Gastrocnemius medialis (tissue), 4 donors: ENCODE measurements at regions not wholly inside any gene's neighbourhood (a gene's known extent, or its start where the extent isn't known, plus 50 kb on each side); places are given as distances from the start of the nearest gene placed in this dataset.

Experiments used
- ATAC-seq, 2 donors: fragments of 150-250 bp; one replicate each; pipeline ENCODE4 v1.9.1; 2016
- DNase-seq, 2 donors: peaks; one replicate each; pipeline ENCODE4 v3.0.0-alpha.2; 2019
- H3K27ac ChIP-seq, 4 donors: fragments of 200-600 bp; sonication (generic); 1 replicate in 1 of 4; 2 replicates in 3 of 4; pipeline ENCODE4 v1.5.1; 2016 to 2018; ENCODE audit warnings: mild to moderate bottlenecking in 2 of 4, moderate library complexity in 1 of 4
- H3K27me3 ChIP-seq, 3 donors: fragments of 200-600 bp; sonication (generic) in 2 of 3; 1 replicate in 1 of 3; 2 replicates in 2 of 3; pipeline versions ENCODE4 v1.5.1 to v1.6.0; 2016 to 2019; ENCODE audit warnings: mild to moderate bottlenecking in 1 of 3, moderate library complexity in 1 of 3
- H3K36me3 ChIP-seq, 2 donors: fragments of 200-600 bp; sonication (generic) in 1 of 2; one replicate each; pipeline ENCODE4 v1.5.1; 2017 to 2018
- H3K4me1 ChIP-seq, 2 donors: fragments of 200-600 bp; sonication (generic) in 1 of 2; one replicate each; pipeline ENCODE4 v1.5.1; 2016 to 2017; ENCODE audit warnings: mild to moderate bottlenecking in 2 of 2
- H3K4me3 ChIP-seq, 4 donors: fragments of 200-600 bp; sonication (generic) in 3 of 4; 1 replicate in 1 of 4; 2 replicates in 3 of 4; pipeline ENCODE4 v1.5.1; 2016 to 2019; ENCODE audit warnings: mild to moderate bottlenecking in 2 of 4
- H3K9me3 ChIP-seq, 3 donors: fragments of 200-600 bp; sonication (generic) in 2 of 3; 1 replicate in 1 of 3; 2 replicates in 2 of 3; pipeline ENCODE4 v1.5.1; 2016 to 2019
- POLR2A ChIP-seq, 2 donors: fragments of 450-650 bp; IDR thresholded peaks; one replicate each; pipeline ENCODE4 v1.6.1; 2017; ENCODE audit warnings: antibody characterized with exemption in 2 of 2, mild to moderate bottlenecking in 2 of 2, moderate library complexity in 2 of 2
- in situ Hi-C, 4 donors: fragments of 200-750 bp; cut with MboI; loops; one replicate each; pipeline versions ENCODE4 v1.15.0 to v1.8.0; 2017; ENCODE audit warnings: low sequenced_read_pairs in 4 of 4
- intact Hi-C: fragments of 100-400 bp; cut with DNase I; formaldehyde crosslinking; loops from one replicate; pipeline ENCODE4 v1.15.1; 2023; ENCODE audit warnings: low total_unique reads
- TF ChIP-seq, protein P1 (sequence below), 5 experiments: fragments of 450-650 bp in 3 of 5; fragments of 200-600 bp in 2 of 5; sonication (generic) in 2 of 5; IDR thresholded peaks in 4 of 5; conservative IDR thresholded peaks in 1 of 5; 1 replicate in 4 of 5; 2 replicates in 1 of 5; pipeline ENCODE4 v1.5.1; 2016 to 2019; ENCODE audit warnings: antibody characterized with exemption in 5 of 5, mild to moderate bottlenecking in 3 of 5, moderate library complexity in 3 of 5

DNA sequence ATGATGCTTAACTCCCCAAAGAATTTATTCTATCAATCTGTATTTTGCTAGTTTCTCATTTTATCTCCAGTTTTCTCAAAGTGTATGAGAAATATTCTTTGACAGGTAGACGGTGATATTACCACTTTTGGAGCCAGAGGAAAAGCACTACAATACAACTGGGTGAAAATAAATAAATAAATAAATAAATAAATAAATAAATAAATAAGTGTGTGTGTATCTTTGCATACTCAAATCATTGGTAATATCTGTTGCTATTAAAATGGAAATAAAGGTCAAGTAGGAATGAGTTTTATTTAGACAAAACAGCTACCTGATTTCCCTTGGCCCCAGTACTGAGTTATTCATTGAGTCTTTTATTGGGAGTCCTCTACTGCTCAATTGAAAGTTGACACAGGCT lies 114.3 kb downstream of the RBMX2 start:
- Histone ChIP-seq H3K27ac (no peak overlapping the region), H3K27me3 (no peaks in the 10 kb centered on the region), H3K4me1 (no peaks in the 10 kb centered on the region), H3K4me3 (no peak overlapping the region), H3K36me3 (no peaks in the 10 kb centered on the region), H3K9me3 (no peaks in the 10 kb centered on the region)
- DNase-seq (no peak), ATAC-seq (no peak)
- TF ChIP-seq POLR2A (IDR thresholded peaks at IDR 0.05), result no peak
- TF ChIP-seq, protein P1, sequence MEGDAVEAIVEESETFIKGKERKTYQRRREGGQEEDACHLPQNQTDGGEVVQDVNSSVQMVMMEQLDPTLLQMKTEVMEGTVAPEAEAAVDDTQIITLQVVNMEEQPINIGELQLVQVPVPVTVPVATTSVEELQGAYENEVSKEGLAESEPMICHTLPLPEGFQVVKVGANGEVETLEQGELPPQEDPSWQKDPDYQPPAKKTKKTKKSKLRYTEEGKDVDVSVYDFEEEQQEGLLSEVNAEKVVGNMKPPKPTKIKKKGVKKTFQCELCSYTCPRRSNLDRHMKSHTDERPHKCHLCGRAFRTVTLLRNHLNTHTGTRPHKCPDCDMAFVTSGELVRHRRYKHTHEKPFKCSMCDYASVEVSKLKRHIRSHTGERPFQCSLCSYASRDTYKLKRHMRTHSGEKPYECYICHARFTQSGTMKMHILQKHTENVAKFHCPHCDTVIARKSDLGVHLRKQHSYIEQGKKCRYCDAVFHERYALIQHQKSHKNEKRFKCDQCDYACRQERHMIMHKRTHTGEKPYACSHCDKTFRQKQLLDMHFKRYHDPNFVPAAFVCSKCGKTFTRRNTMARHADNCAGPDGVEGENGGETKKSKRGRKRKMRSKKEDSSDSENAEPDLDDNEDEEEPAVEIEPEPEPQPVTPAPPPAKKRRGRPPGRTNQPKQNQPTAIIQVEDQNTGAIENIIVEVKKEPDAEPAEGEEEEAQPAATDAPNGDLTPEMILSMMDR (IDR thresholded peaks at IDR 0.05 in 4 of 5, conservative IDR thresholded peaks at IDR 0.05 in 1 of 5), result no peak
- intact Hi-C loops, result no loop called here
- in situ Hi-C loops, result no loop called here

DNA sequence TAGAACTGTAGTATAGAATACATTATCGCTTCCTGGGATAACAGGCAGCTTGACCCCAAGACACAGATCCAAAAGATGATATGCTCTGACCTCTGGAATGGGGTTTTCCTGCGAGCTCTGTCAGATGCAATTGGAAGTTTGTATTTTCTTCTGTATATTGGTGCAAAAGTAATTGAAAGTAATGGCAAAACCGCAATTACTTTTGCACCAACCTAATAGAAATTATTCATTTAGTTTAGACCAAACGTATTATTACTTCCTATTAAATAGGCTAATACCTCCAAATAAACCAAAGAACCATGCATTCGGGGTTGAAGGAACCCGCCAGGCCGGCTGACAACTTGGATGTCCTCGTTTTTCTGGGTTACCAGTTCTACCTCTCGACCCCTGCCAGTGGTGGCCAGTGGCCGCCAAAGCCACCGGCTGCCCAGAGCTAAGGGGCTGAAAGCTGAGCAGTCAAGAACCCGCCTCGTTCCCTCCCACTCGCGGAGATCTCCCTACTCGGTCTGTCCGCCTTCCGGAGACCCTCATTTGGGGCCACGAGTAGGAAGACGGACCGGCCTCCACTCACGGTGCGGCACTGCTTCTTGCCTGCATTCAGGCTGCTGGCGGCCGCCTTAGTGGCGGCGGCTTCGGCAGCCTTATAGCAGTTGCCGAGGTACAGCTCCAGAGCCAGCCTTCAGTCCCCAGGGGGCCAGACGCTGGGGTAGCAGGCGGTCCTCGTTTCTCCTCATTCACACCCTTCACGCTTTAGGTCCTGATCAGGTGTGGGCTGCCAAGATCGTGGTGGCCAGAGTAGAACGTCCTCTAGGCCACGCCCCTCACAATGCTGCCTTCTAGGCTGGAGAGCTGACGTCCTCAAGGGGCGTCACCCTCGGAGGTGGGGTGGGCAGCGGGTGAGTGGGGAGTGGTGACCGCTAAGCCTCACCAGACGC lies 121.9 kb downstream of the RBMX2 start:
- intact Hi-C loops, result no loop called here
- DNase-seq (no peak), ATAC-seq (no peak)
- no peak for TF ChIP-seq POLR2A (IDR thresholded peaks at IDR 0.05)
- TF ChIP-seq, protein P1 (IDR thresholded peaks at IDR 0.05 in 4 of 5, conservative IDR thresholded peaks at IDR 0.05 in 1 of 5), result no peak
- Histone ChIP-seq H3K27ac (no peak overlapping the region), H3K4me3 (peak overlapping the region; percentile 17 to 38 (median 30)), H3K36me3 (no peaks in the 10 kb centered on the region), H3K4me1 (no peaks in the 10 kb centered on the region), H3K27me3 (no peaks in the 10 kb centered on the region), H3K9me3 (no peaks in the 10 kb centered on the region)
- in situ Hi-C loops, result no loop called here

DNA sequence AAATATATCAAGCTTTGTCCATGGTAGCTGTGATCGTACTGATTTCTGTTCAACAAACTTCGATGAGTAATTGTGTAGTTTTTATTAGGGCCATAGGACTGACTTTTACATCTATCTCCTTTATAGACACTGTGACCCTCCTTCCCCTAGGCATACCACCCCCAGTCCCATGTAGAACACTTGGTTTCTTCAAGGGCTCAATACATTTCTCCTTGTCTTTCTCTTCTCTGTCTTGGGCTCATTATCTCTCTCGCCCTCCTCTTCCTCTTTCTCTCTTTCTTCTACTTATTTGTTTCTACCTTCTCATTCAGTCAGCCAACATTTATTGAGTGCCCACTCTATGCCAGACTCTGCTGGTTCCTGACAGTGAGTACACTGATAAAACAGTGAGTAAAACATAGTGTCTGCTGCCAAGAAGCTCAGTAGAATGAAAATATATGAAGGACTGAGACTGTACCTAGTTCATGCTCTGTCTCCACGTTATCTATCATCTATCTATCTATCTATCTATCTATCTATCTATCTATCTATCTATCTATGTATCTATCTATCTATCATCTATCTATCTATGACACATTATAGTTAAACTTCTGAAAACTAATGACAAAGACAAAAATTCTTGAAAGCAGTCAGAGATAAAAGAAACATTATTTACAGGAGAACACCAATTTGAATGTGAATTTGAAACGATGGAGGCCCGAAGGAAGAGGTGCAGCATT lies 122.8 kb downstream of the RBMX2 start:
- Histone ChIP-seq H3K4me1 (no peaks in the 10 kb centered on the region), H3K27me3 (no peaks in the 10 kb centered on the region), H3K4me3 (peak overlapping the region in 2 of 4 donors; percentile 17 to 38), H3K9me3 (no peaks in the 10 kb centered on the region), H3K27ac (no peak overlapping the region), H3K36me3 (no peaks in the 10 kb centered on the region)
- intact Hi-C loops, result no loop called here
- DNase-seq, result no peak
- in situ Hi-C loops, result no loop called here
- no peak for ATAC-seq
- TF ChIP-seq POLR2A (IDR thresholded peaks at IDR 0.05), result no peak
- TF ChIP-seq, protein P1 (IDR thresholded peaks at IDR 0.05 in 4 of 5, conservative IDR thresholded peaks at IDR 0.05 in 1 of 5), result no peak

DNA sequence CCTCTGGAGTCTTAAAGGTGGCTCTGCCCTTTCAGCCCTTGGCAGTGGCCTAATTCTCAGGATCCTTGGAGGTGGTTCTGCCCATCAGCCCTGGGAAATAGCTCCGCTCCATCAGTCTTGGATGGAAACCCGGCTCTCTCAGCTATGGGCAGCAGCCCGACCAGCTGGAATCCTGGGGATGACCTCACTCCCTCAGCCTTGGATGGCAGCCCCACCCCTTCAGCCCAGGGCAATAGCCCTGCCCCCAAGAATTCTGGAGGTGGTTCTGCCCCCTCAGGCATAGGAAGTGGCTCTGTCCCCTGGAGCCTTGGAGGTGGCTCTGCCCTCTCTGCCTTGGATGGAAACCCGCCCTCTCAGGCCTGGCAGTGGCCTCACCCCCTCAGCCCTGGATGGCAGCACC lies 127.7 kb downstream of the RBMX2 start:
- Histone ChIP-seq H3K36me3 (no peaks in the 10 kb centered on the region), H3K27me3 (no peaks in the 10 kb centered on the region), H3K9me3 (no peaks in the 10 kb centered on the region), H3K4me1 (no peaks in the 10 kb centered on the region), H3K4me3 (no peak overlapping the region), H3K27ac (no peak overlapping the region)
- ATAC-seq (no peak), DNase-seq (no peak)
- in situ Hi-C loops, result no loop called here
- no peak for TF ChIP-seq POLR2A (IDR thresholded peaks at IDR 0.05)
- TF ChIP-seq, protein P1 (IDR thresholded peaks at IDR 0.05 in 4 of 5, conservative IDR thresholded peaks at IDR 0.05 in 1 of 5), result no peak
- intact Hi-C loops, result no loop called here
